Stomach (tissue), 4 donors: ENCODE measurements at regions not wholly inside any gene's neighbourhood (a gene's known extent, or its start where the extent isn't known, plus 50 kb on each side); places are given as distances from the start of the nearest gene placed in this dataset.

Experiments used
- CTCF ChIP-seq, 7 experiments: fragments of 450-650 bp in 4 of 7; fragments of 200-600 bp in 3 of 7; sonication (generic) in 3 of 7; IDR thresholded peaks; one replicate each; pipeline ENCODE4 v1.5.1; 2016 to 2019; ENCODE audit warnings: antibody characterized with exemption in 7 of 7, control low read depth in 2 of 7, mild to moderate bottlenecking in 1 of 7
- POLR2AphosphoS5 ChIP-seq, 3 donors: sonication (generic); formaldehyde crosslinking; IDR thresholded peaks; one replicate each; pipeline ENCODE4 v1.6.1; 2016; ENCODE audit warnings: antibody characterized with exemption in 3 of 3

GRCh38 chr18:38752430-38752829, 1186.8 kb upstream of the CELF4 start:
- TF ChIP-seq CTCF (IDR thresholded peaks at IDR 0.05), result no peak
- no peak for TF ChIP-seq POLR2AphosphoS5 (IDR thresholded peaks at IDR 0.05)
